ENCODE measurements at regions not wholly inside any gene's neighbourhood (a gene's known extent, or its start where the extent isn't known, plus 50 kb on each side); places are given as distances from the start of the nearest gene placed in this dataset.

- Histone ChIP-seq H3K36me3 (ENCODE audit: control insufficient read depth in 2 of 4, insufficient read depth in 4 of 4, low read length in 3 of 4) (no peaks in the 10 kb centered on the region), H3K79me2 (ENCODE audit: control insufficient read depth in 1 of 2, insufficient read depth in 2 of 2, low read length in 2 of 2) (no peaks in the 10 kb centered on the region), H4K91ac (replicated peaks; ENCODE audit: insufficient read length, low read length) (no peak overlapping the region), H3K79me1 (ENCODE audit: low read depth, low read length) (no peaks in the 10 kb centered on the region), H3K27me3 (replicated peaks in 1 of 4; ENCODE audit: control insufficient read depth in 3 of 4, extremely low read depth in 1 of 4, insufficient read depth in 3 of 4, low read length in 3 of 4) (no peaks in the 10 kb centered on the region), H2AFZ (ENCODE audit: low read length) (no peak overlapping the region), H3K27ac (ENCODE audit: low read depth, low read length) (no peak overlapping the region), H3K4me3 (ENCODE audit: extremely low read depth in 1 of 4, insufficient read depth in 2 of 4, low read depth in 3 of 4, low read length in 4 of 4) (no peak overlapping the region), H2BK5ac (ENCODE audit: low read depth, low read length) (no peak overlapping the region), H3K56ac (replicated peaks; ENCODE audit: insufficient read length, low read depth, low read length) (no peak overlapping the region), H3K4me2 (ENCODE audit: insufficient read depth in 1 of 2, low read depth in 2 of 2, low read length in 2 of 2) (no peak overlapping the region), H4K20me1 (replicated peaks in 1 of 2; ENCODE audit: control insufficient read depth in 1 of 2, insufficient read depth in 2 of 2, low read length in 2 of 2) (no peaks in the 10 kb centered on the region), H2BK15ac (ENCODE audit: low read length) (no peak overlapping the region), H2BK120ac (replicated peaks; ENCODE audit: low read depth, low read length) (no peak overlapping the region), H3K9ac (replicated peaks in 1 of 4; ENCODE audit: extremely low read depth in 1 of 4, low read depth in 3 of 4, low read length in 3 of 4) (no peak overlapping the region), H3K4ac (replicated peaks; ENCODE audit: insufficient read length, low read depth, low read length) (no peak overlapping the region), H3K18ac (ENCODE audit: extremely low read depth, low read length) (no peak overlapping the region), H3K9me3 (ENCODE audit: insufficient read depth in 2 of 2, low read depth in 1 of 2, low read length in 1 of 2) (no peaks in the 10 kb centered on the region), H3K23me2 (ENCODE audit: low read depth, low read length) (no peaks in the 10 kb centered on the region; the same call in 1 of the 2 replicates), H2BK12ac (ENCODE audit: low read depth, low read length) (no peak overlapping the region), H2BK20ac (ENCODE audit: low read length) (no peak overlapping the region), H4K5ac (ENCODE audit: insufficient read length, low read depth, low read length) (no peak overlapping the region), H4K8ac (ENCODE audit: extremely low read depth, insufficient read depth, low read length) (no peak overlapping the region), H3K23ac (ENCODE audit: insufficient read length) (no peak overlapping the region), H3K4me1 (replicated peaks in 1 of 4; ENCODE audit: control insufficient read depth in 3 of 4, insufficient read depth in 4 of 4, low read length in 3 of 4) (no peaks in the 10 kb centered on the region), H3K14ac (ENCODE audit: insufficient read length) (no peak overlapping the region), H2AK5ac (ENCODE audit: low read depth, low read length) (no peak overlapping the region)
- FAIRE-seq (no peak), DNase-seq (ENCODE audit: low read depth in 1 of 2, low spot score in 2 of 2) (no peak)
- 89 to 100% methylated on average over 1 to 6 of the region's 6 CpGs for whole genome bisulfite sequencing, 2 experiments (ENCODE audit: extremely low coverage in 1 of 2, insufficient coverage in 1 of 2, insufficient read length in 1 of 2, insufficient replicate concordance in 2 of 2, low coverage in 1 of 2, low lambda C conversion rate in 2 of 2, missing lambda C conversion rate in 1 of 2)
- POLR2A ChIA-PET (ENCODE audit: partially characterized antibody) = no interaction called here
- CTCF ChIA-PET (ENCODE audit: partially characterized antibody) = interaction anchor here (0.8 to 1.2 kb wide), 4 partner anchors 9 to 165 kb away, joined by 3 read pairs; no protein-coding TSS in a partner anchor
- TF ChIP-seq SIN3A (conservative IDR thresholded peaks at IDR 0.05 in 1 of 2, IDR thresholded peaks at IDR 0.05 in 1 of 2; ENCODE audit: low read depth in 1 of 2, low read length in 2 of 2) (no peak), HDAC2 (IDR thresholded peaks at IDR 0.05; ENCODE audit: borderline replicate concordance in 1 of 2, low read depth in 2 of 2, low read length in 2 of 2) (no peak), KDM4A (IDR thresholded peaks at IDR 0.05; ENCODE audit: low read depth, low read length, severe bottlenecking) (no peak), SIRT6 (IDR thresholded peaks at IDR 0.05; ENCODE audit: low read length) (no peak), RXRA (IDR thresholded peaks at IDR 0.05; ENCODE audit: insufficient read depth, low read depth, low read length) (no peak), USF2 (IDR thresholded peaks at IDR 0.05; ENCODE audit: low read length) (no peak), NANOG (IDR thresholded peaks at IDR 0.05; ENCODE audit: insufficient read depth, low read depth, low read length, poor library complexity, severe bottlenecking) (no peak), CEBPB (IDR thresholded peaks at IDR 0.05; ENCODE audit: low read depth, low read length) (no peak), TCF12 (IDR thresholded peaks at IDR 0.05; ENCODE audit: low read depth, low read length) (no peak), JUN (IDR thresholded peaks at IDR 0.05; ENCODE audit: low read depth, low read length) (no peak), EP300 (IDR thresholded peaks at IDR 0.05; ENCODE audit: borderline replicate concordance in 1 of 2, low read depth in 2 of 2, low read length in 2 of 2) (no peak)
- TF ChIP-seq, protein P1, sequence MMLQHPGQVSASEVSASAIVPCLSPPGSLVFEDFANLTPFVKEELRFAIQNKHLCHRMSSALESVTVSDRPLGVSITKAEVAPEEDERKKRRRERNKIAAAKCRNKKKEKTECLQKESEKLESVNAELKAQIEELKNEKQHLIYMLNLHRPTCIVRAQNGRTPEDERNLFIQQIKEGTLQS (IDR thresholded peaks at IDR 0.05; ENCODE audit: insufficient read depth, low read depth, low read length) = no peak
Measured at GRCh38 chr6:149266659-149267058, 50.9 kb upstream of the TAB2 start.

Measured in H1 (cell line).